ENCODE measurements at regions not wholly inside any gene's neighbourhood (a gene's known extent, or its start where the extent isn't known, plus 50 kb on each side); places are given as distances from the start of the nearest gene placed in this dataset.

DNA sequence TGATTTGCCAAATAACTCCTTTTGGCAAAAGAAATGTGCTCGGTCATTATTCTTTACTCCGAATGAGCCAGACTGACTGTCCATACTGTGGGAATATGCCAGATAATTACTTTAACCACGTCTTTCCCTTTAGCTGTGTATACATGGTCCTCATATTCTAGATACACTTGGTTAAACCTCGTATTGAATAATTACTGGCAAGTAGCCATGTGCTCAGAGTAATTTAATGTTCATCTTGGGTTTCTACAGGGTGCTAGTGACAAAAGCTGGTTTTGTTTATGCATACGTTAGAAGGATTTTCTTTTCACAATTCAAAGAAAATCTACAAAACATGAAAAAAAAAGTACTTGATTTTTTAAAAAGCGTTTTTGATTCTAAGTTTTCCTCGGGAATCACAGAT, 540.3 kb downstream of the KCNJ2 start:
- no peaks in the 10 kb centered on the region for H3K79me2 ChIP-seq (ENCODE audit: control insufficient read depth in 1 of 2, insufficient read depth in 2 of 2, low read length in 2 of 2)
- H3K9ac ChIP-seq (replicated peaks in 1 of 4; ENCODE audit: extremely low read depth in 1 of 4, low read depth in 3 of 4, low read length in 3 of 4): no peak overlapping the region
- CTCF ChIA-PET (ENCODE audit: partially characterized antibody): no interaction called here
- H2BK5ac ChIP-seq (ENCODE audit: low read depth, low read length): no peak overlapping the region
- H2BK12ac ChIP-seq (ENCODE audit: low read depth, low read length): no peak overlapping the region
- H3K79me1 ChIP-seq (ENCODE audit: low read depth, low read length): no peaks in the 10 kb centered on the region
- H2BK20ac ChIP-seq (ENCODE audit: low read length): no peak overlapping the region
- H3K4me1 ChIP-seq (replicated peaks in 1 of 4; ENCODE audit: control insufficient read depth in 3 of 4, insufficient read depth in 4 of 4, low read length in 3 of 4): no peaks in the 10 kb centered on the region
- no peak overlapping the region for H3K23ac ChIP-seq (ENCODE audit: insufficient read length)
- no peak overlapping the region for H3K4me3 ChIP-seq (ENCODE audit: extremely low read depth in 1 of 4, insufficient read depth in 2 of 4, low read depth in 3 of 4, low read length in 4 of 4)
- no peak overlapping the region for H3K56ac ChIP-seq (replicated peaks; ENCODE audit: insufficient read length, low read depth, low read length)
- no peak overlapping the region for H3K27ac ChIP-seq (ENCODE audit: low read depth, low read length)
- H3K18ac ChIP-seq (ENCODE audit: extremely low read depth, low read length): no peak overlapping the region
- POLR2A ChIA-PET (ENCODE audit: partially characterized antibody): no interaction called here
- no peaks in the 10 kb centered on the region for H3K27me3 ChIP-seq (replicated peaks in 1 of 4; ENCODE audit: control insufficient read depth in 3 of 4, extremely low read depth in 1 of 4, insufficient read depth in 3 of 4, low read length in 3 of 4)
- no peak overlapping the region for H3K4me2 ChIP-seq (ENCODE audit: insufficient read depth in 1 of 2, low read depth in 2 of 2, low read length in 2 of 2)
- H2AK5ac ChIP-seq (ENCODE audit: low read depth, low read length): no peak overlapping the region
- H3K4ac ChIP-seq (replicated peaks; ENCODE audit: insufficient read length, low read depth, low read length): no peak overlapping the region
- H3K14ac ChIP-seq (ENCODE audit: insufficient read length): no peak overlapping the region
- no peak for DNase-seq (ENCODE audit: low read depth in 1 of 2, low spot score in 2 of 2)
- no peaks in the 10 kb centered on the region for H3K36me3 ChIP-seq (ENCODE audit: control insufficient read depth in 2 of 4, insufficient read depth in 4 of 4, low read length in 3 of 4)
- no peak overlapping the region for H4K5ac ChIP-seq (ENCODE audit: insufficient read length, low read depth, low read length)
- no peak overlapping the region for H2BK120ac ChIP-seq (replicated peaks; ENCODE audit: low read depth, low read length)
- no peaks in the 10 kb centered on the region for H3K23me2 ChIP-seq (ENCODE audit: low read depth, low read length)
- H2AFZ ChIP-seq (ENCODE audit: low read length): no peak overlapping the region
- H4K8ac ChIP-seq (ENCODE audit: extremely low read depth, insufficient read depth, low read length): no peak overlapping the region
- H3K9me3 ChIP-seq (ENCODE audit: insufficient read depth in 2 of 2, low read depth in 1 of 2, low read length in 1 of 2): no peaks in the 10 kb centered on the region
- 75% methylated on average over 7 of the region's 7 CpGs; no CpG with 5 or more reads in 1 of the 2 experiments for WGBS, 2 experiments (ENCODE audit: extremely low coverage in 1 of 2, insufficient coverage in 1 of 2, insufficient read length in 1 of 2, insufficient replicate concordance in 2 of 2, low coverage in 1 of 2, low lambda C conversion rate in 2 of 2, missing lambda C conversion rate in 1 of 2)
- no peaks in the 10 kb centered on the region for H4K20me1 ChIP-seq (replicated peaks in 1 of 2; ENCODE audit: control insufficient read depth in 1 of 2, insufficient read depth in 2 of 2, low read length in 2 of 2)
- FAIRE-seq: no peak
- no peak overlapping the region for H4K91ac ChIP-seq (replicated peaks; ENCODE audit: insufficient read length, low read length)
- H2BK15ac ChIP-seq (ENCODE audit: low read length): no peak overlapping the region
- TF ChIP-seq SP2 (IDR thresholded peaks at IDR 0.05; ENCODE audit: low read length) (no peak), CBX5 (IDR thresholded peaks at IDR 0.05; ENCODE audit: low read depth, low read length) (no peak), CHD1 (IDR thresholded peaks at IDR 0.05; ENCODE audit: low read depth, low read length) (no peak), RXRA (IDR thresholded peaks at IDR 0.05; ENCODE audit: insufficient read depth, low read depth, low read length) (no peak), EGR1 (IDR thresholded peaks at IDR 0.05; ENCODE audit: borderline replicate concordance, low read depth, low read length) (no peak), NRF1 (IDR thresholded peaks at IDR 0.05; ENCODE audit: low read depth, low read length) (no peak), RAD21 (IDR thresholded peaks at IDR 0.05 in 1 of 2, conservative IDR thresholded peaks at IDR 0.05 in 1 of 2; ENCODE audit: low read depth in 2 of 2, low read length in 2 of 2) (no peak), TEAD4 (IDR thresholded peaks at IDR 0.05; ENCODE audit: low read depth, low read length) (no peak), CEBPB (IDR thresholded peaks at IDR 0.05; ENCODE audit: low read depth, low read length) (no peak), RFX5 (IDR thresholded peaks at IDR 0.05; ENCODE audit: borderline replicate concordance, low read depth, low read length) (no peak), POLR2A (IDR thresholded peaks at IDR 0.05; ENCODE audit: control extremely low read depth in 1 of 2, low read depth in 2 of 2, low read length in 2 of 2) (no peak), GABPA (IDR thresholded peaks at IDR 0.05; ENCODE audit: borderline replicate concordance, insufficient read depth, low read length) (no peak)
- TF ChIP-seq, protein P1, sequence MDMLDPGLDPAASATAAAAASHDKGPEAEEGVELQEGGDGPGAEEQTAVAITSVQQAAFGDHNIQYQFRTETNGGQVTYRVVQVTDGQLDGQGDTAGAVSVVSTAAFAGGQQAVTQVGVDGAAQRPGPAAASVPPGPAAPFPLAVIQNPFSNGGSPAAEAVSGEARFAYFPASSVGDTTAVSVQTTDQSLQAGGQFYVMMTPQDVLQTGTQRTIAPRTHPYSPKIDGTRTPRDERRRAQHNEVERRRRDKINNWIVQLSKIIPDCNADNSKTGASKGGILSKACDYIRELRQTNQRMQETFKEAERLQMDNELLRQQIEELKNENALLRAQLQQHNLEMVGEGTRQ (IDR thresholded peaks at IDR 0.05; ENCODE audit: low read length): no peak
- TF ChIP-seq, protein P2, sequence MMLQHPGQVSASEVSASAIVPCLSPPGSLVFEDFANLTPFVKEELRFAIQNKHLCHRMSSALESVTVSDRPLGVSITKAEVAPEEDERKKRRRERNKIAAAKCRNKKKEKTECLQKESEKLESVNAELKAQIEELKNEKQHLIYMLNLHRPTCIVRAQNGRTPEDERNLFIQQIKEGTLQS (IDR thresholded peaks at IDR 0.05; ENCODE audit: insufficient read depth, low read depth, low read length): no peak
